Ishikawa (cell line): ENCODE measurements at regions not wholly inside any gene's neighbourhood (a gene's known extent, or its start where the extent isn't known, plus 50 kb on each side); places are given as distances from the start of the nearest gene placed in this dataset.

Experiments used
- CEBPB ChIP-seq: IDR thresholded peaks from 2 replicates; pipeline ENCODE4 v1.6.1; 2012
- EP300 ChIP-seq: IDR thresholded peaks from 2 replicates; pipeline ENCODE4 v1.6.1; 2012; ENCODE audit warnings: borderline replicate concordance
- NFIC ChIP-seq: IDR thresholded peaks from 2 replicates; pipeline ENCODE4 v1.6.1; 2012
- TAF1 ChIP-seq: IDR thresholded peaks from 2 replicates; pipeline ENCODE4 v1.6.1; 2012; ENCODE audit warnings: low read depth, mild to moderate bottlenecking
- TCF12 ChIP-seq: IDR thresholded peaks from 2 replicates; pipeline ENCODE4 v1.6.1; 2012; ENCODE audit warnings: low read depth

GRCh38 chr22:47777426-47777825, 1015.0 kb downstream of the TBC1D22A start:
- TF ChIP-seq TCF12 (no peak), EP300 (no peak), NFIC (no peak), TAF1 (no peak), CEBPB (no peak)
